SK-N-SH (cell line): ENCODE measurements at regions not wholly inside any gene's neighbourhood (a gene's known extent, or its start where the extent isn't known, plus 50 kb on each side); places are given as distances from the start of the nearest gene placed in this dataset.

Experiments
- CTCF ChIA-PET: fragments of 300-600, 350-600 bp; formaldehyde crosslinking; extraction: SDS; loops from one replicate; lab custom pipeline; 2021; lab: Yijun Ruan, JAX
- POLR2A ChIA-PET: fragments of 350-600 bp; sonication (Branson Sonifier 250); formaldehyde crosslinking; extraction: SDS; loops from one replicate; lab custom pipeline; 2020; ENCODE audit warnings: antibody characterized with exemption, inconsistent platforms; lab: Yijun Ruan, JAX
- DNase-seq: peaks from one replicate; pipeline ENCODE4 v3.0.0; 2012
- H2AFZ ChIP-seq: fragments of 200-600 bp; sonication (generic); 2 replicates; pipeline ENCODE4 v1.8.1; 2016; ENCODE audit warnings: antibody characterized with exemption, mild to moderate bottlenecking, low read depth
- H3F3A ChIP-seq: fragments of 200-600 bp; sonication (generic); replicated peaks from 2 replicates; pipeline ENCODE3; 2016; ENCODE audit warnings: antibody characterized with exemption, mild to moderate bottlenecking; ENCODE audit not compliant: insufficient read depth
- H3K27ac ChIP-seq, 2 experiments: fragments of 200-500 bp in 1 of 2; fragments of 200-600 bp in 1 of 2; sonication (Bioruptor generic) in 1 of 2; sonication (generic), shearing (Covaris generic) in 1 of 2; 2 replicates each; pipeline versions ENCODE4 v1.5.1 to v1.6.1; 2014 to 2016; ENCODE audit warnings: low read depth in 2 of 2, inconsistent platforms in 1 of 2, low read length in 1 of 2, mild to moderate bottlenecking in 1 of 2, mixed read lengths in 1 of 2
- H3K27me3 ChIP-seq: fragments of 200-600 bp; sonication (generic), shearing (Covaris generic); 2 replicates; pipeline ENCODE4 v1.6.1; 2016; ENCODE audit warnings: mixed run types; ENCODE audit not compliant: insufficient read depth
- H3K36me3 ChIP-seq, 2 experiments: fragments of 200-500 bp in 1 of 2; fragments of 200-600 bp in 1 of 2; sonication (Bioruptor generic) in 1 of 2; sonication (generic) in 1 of 2; replicated peaks in 1 of 2; 2 replicates each; pipeline versions ENCODE3 to v1.5.1; 2014 to 2016; ENCODE audit warnings: low read length in 1 of 2, mild to moderate bottlenecking in 1 of 2; ENCODE audit not compliant: insufficient read depth in 2 of 2, control insufficient read depth in 1 of 2
- H3K4me1 ChIP-seq, 2 experiments: fragments of 200-500 bp in 1 of 2; fragments of 200-600 bp in 1 of 2; sonication (Bioruptor generic) in 1 of 2; sonication (generic), shearing (Covaris generic) in 1 of 2; 2 replicates each; pipeline versions ENCODE4 v1.5.1 to v1.6.1; 2014 to 2016; ENCODE audit warnings: low read depth in 1 of 2, low read length in 1 of 2, mixed run types in 1 of 2; ENCODE audit not compliant: insufficient read depth in 2 of 2, control insufficient read depth in 1 of 2
- H3K4me2 ChIP-seq: fragments of 200-600 bp; sonication (generic), shearing (Covaris generic); 2 replicates; pipeline ENCODE4 v1.6.1; 2017; ENCODE audit warnings: mixed run types
- H3K4me3 ChIP-seq, 2 experiments: fragments of 200-500 bp in 1 of 2; fragments of 200-600 bp in 1 of 2; sonication (Bioruptor generic) in 1 of 2; sonication (generic), shearing (Covaris generic) in 1 of 2; 2 replicates each; pipeline versions ENCODE4 v1.5.1 to v1.8.1; 2014 to 2016; ENCODE audit warnings: low read depth in 2 of 2, inconsistent platforms in 1 of 2, low read length in 1 of 2, mild to moderate bottlenecking in 1 of 2, mixed read lengths in 1 of 2, moderate library complexity in 1 of 2
- H3K79me2 ChIP-seq: fragments of 200-600 bp; sonication (generic); 2 replicates; pipeline ENCODE4 v1.8.1; 2017; ENCODE audit warnings: mild to moderate bottlenecking; ENCODE audit not compliant: insufficient read depth
- H3K9ac ChIP-seq: fragments of 200-600 bp; sonication (generic); 2 replicates; pipeline ENCODE4 v1.6.1; 2017; ENCODE audit warnings: mixed run types
- H3K9me2 ChIP-seq: fragments of 200-600 bp; sonication (generic); 2 replicates; pipeline ENCODE4 v1.6.1; 2017; ENCODE audit warnings: mixed run types
- H3K9me3 ChIP-seq: fragments of 200-600 bp; sonication (generic); 2 replicates; pipeline ENCODE4 v1.6.1; 2017; ENCODE audit warnings: mixed run types, mild to moderate bottlenecking, moderate library complexity
- H4K20me1 ChIP-seq: fragments of 200-600 bp; sonication (generic); 2 replicates; pipeline ENCODE4 v1.6.1; 2017; ENCODE audit warnings: mild to moderate bottlenecking, mixed run types; ENCODE audit not compliant: insufficient read depth
- EP300 ChIP-seq, 2 experiments: IDR thresholded peaks; 2 replicates each; pipeline versions ENCODE4 v1.4.0 to v1.6.1; 2012; ENCODE audit warnings: borderline replicate concordance in 1 of 2, low read depth in 1 of 2, low read length in 1 of 2
- EZH2phosphoT487 ChIP-seq: fragments of 200-600 bp; sonication (generic); IDR thresholded peaks from 2 replicates; pipeline ENCODE4 v1.6.1; 2017; ENCODE audit warnings: low read depth, mixed run types, mild to moderate bottlenecking, antibody characterized with exemption, moderate library complexity, borderline replicate concordance
- GATA2 ChIP-seq: sonication (generic); formaldehyde crosslinking; IDR thresholded peaks from 2 replicates; pipeline ENCODE4 v1.5.0; 2020; ENCODE audit warnings: mild to moderate bottlenecking, missing genetic modification reagents
- MXI1 ChIP-seq: IDR thresholded peaks from 2 replicates; pipeline ENCODE4 v1.6.1; 2012; ENCODE audit warnings: mild to moderate bottlenecking, low read depth, low read length, improper control_type of control experiment
- NRF1 ChIP-seq: IDR thresholded peaks from 2 replicates; pipeline ENCODE4 v1.6.1; 2012; ENCODE audit warnings: low read depth, mild to moderate bottlenecking, low read length
- RCOR1 ChIP-seq: fragments of 150-350 bp; IDR thresholded peaks from 2 replicates; pipeline ENCODE4 v1.6.1; 2017; ENCODE audit warnings: antibody characterized with exemption, low read length
- RFX5 ChIP-seq: IDR thresholded peaks from 2 replicates; pipeline ENCODE4 v1.6.1; 2012; ENCODE audit warnings: mild to moderate bottlenecking, improper control_type of control experiment, low read length
- SIN3A ChIP-seq: IDR thresholded peaks from 2 replicates; pipeline ENCODE4 v1.6.1; 2012; ENCODE audit warnings: low read depth, mild to moderate bottlenecking, low read length, moderate library complexity, borderline replicate concordance
- TEAD4 ChIP-seq: IDR thresholded peaks from 2 replicates; pipeline ENCODE4 v1.4.0; 2012; ENCODE audit warnings: mild to moderate bottlenecking, borderline replicate concordance; ENCODE audit not compliant: insufficient read depth
- WGBS: methylation state at CpG from one replicate; pipeline ENCODE4 v1.1.6; 2017; ENCODE audit warnings: low lambda C conversion rate; 5-methylcytosine and 5-hydroxymethylcytosine counted together
- TF ChIP-seq, protein P1 (sequence below): IDR thresholded peaks from 2 replicates; pipeline ENCODE4 v1.6.1; 2012; ENCODE audit warnings: mild to moderate bottlenecking, low read depth, low read length, moderate library complexity
- TF ChIP-seq, protein P2 (sequence below): fragments of 150-350 bp; IDR thresholded peaks from 2 replicates; pipeline ENCODE4 v1.6.1; 2016; ENCODE audit warnings: mild to moderate bottlenecking, low read depth, low read length
- TF ChIP-seq, protein P3 (sequence below): fragments of 150-350 bp; IDR thresholded peaks from 2 replicates; pipeline ENCODE4 v1.6.1; 2017; ENCODE audit warnings: antibody characterized with exemption, low read length, low read depth, borderline replicate concordance
- TF ChIP-seq, protein P4 (sequence below): IDR thresholded peaks from 2 replicates; pipeline ENCODE4 v1.4.0; 2012; ENCODE audit warnings: low read depth, borderline replicate concordance
- TF ChIP-seq, protein P5 (sequence below): fragments of 200-600 bp; sonication (generic); IDR thresholded peaks from 2 replicates; pipeline ENCODE4 v1.6.1; 2017; ENCODE audit warnings: antibody characterized with exemption, mild to moderate bottlenecking, moderate library complexity

DNA sequence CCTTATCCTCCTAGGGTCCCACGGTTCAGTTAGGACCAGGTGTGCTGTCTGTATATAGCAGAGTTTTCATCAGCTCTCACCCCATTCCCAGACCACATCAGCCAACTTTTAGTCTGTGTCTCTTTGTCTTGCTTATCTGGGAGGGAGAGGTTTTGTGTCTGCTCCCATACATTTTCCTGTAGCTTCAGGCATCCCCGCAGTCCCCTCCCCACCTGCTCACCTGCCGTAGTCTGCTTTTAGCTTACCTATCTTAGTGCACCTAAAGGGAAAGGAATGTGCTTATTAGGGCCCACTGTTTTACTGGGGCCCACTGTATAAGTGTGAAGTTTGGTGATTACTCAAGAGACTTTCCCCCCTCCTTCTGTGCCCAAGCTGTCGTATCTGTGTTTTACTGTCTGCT, 225.1 kb downstream of the PLA2G4A start:
- Histone ChIP-seq H3K4me2 (no peak overlapping the region), H3K36me3 (no peaks in the 10 kb centered on the region), H3K27me3 (no peaks in the 10 kb centered on the region), H3K9me2 (no peaks in the 10 kb centered on the region), H2AFZ (no peak overlapping the region), H3K27ac (no peak overlapping the region), H3K79me2 (no peaks in the 10 kb centered on the region), H3K4me3 (no peak overlapping the region), H4K20me1 (no peaks in the 10 kb centered on the region), H3K9ac (no peak overlapping the region), H3K9me3 (no peaks in the 10 kb centered on the region), H3F3A (no peaks in the 10 kb centered on the region), H3K4me1 (peaks cover 0 to 4% of the 10 kb centered on the region in 2 experiments; a peak in 2 of 4 replicates)
- TF ChIP-seq, protein P1, sequence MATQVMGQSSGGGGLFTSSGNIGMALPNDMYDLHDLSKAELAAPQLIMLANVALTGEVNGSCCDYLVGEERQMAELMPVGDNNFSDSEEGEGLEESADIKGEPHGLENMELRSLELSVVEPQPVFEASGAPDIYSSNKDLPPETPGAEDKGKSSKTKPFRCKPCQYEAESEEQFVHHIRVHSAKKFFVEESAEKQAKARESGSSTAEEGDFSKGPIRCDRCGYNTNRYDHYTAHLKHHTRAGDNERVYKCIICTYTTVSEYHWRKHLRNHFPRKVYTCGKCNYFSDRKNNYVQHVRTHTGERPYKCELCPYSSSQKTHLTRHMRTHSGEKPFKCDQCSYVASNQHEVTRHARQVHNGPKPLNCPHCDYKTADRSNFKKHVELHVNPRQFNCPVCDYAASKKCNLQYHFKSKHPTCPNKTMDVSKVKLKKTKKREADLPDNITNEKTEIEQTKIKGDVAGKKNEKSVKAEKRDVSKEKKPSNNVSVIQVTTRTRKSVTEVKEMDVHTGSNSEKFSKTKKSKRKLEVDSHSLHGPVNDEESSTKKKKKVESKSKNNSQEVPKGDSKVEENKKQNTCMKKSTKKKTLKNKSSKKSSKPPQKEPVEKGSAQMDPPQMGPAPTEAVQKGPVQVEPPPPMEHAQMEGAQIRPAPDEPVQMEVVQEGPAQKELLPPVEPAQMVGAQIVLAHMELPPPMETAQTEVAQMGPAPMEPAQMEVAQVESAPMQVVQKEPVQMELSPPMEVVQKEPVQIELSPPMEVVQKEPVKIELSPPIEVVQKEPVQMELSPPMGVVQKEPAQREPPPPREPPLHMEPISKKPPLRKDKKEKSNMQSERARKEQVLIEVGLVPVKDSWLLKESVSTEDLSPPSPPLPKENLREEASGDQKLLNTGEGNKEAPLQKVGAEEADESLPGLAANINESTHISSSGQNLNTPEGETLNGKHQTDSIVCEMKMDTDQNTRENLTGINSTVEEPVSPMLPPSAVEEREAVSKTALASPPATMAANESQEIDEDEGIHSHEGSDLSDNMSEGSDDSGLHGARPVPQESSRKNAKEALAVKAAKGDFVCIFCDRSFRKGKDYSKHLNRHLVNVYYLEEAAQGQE: no peak
- TF ChIP-seq, protein P2, sequence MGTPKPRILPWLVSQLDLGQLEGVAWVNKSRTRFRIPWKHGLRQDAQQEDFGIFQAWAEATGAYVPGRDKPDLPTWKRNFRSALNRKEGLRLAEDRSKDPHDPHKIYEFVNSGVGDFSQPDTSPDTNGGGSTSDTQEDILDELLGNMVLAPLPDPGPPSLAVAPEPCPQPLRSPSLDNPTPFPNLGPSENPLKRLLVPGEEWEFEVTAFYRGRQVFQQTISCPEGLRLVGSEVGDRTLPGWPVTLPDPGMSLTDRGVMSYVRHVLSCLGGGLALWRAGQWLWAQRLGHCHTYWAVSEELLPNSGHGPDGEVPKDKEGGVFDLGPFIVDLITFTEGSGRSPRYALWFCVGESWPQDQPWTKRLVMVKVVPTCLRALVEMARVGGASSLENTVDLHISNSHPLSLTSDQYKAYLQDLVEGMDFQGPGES: no peak
- no peak for TF ChIP-seq EZH2phosphoT487
- no peak for TF ChIP-seq RCOR1
- no peak for TF ChIP-seq EP300 (IDR thresholded peaks at IDR 0.05; ENCODE audit: borderline replicate concordance in 1 of 2, low read depth in 1 of 2, low read length in 1 of 2)
- TF ChIP-seq TEAD4: no peak
- no peak for TF ChIP-seq GATA2 (CRISPR knock-in tag)
- TF ChIP-seq, protein P3, sequence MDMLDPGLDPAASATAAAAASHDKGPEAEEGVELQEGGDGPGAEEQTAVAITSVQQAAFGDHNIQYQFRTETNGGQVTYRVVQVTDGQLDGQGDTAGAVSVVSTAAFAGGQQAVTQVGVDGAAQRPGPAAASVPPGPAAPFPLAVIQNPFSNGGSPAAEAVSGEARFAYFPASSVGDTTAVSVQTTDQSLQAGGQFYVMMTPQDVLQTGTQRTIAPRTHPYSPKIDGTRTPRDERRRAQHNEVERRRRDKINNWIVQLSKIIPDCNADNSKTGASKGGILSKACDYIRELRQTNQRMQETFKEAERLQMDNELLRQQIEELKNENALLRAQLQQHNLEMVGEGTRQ: no peak
- TF ChIP-seq, protein P4, sequence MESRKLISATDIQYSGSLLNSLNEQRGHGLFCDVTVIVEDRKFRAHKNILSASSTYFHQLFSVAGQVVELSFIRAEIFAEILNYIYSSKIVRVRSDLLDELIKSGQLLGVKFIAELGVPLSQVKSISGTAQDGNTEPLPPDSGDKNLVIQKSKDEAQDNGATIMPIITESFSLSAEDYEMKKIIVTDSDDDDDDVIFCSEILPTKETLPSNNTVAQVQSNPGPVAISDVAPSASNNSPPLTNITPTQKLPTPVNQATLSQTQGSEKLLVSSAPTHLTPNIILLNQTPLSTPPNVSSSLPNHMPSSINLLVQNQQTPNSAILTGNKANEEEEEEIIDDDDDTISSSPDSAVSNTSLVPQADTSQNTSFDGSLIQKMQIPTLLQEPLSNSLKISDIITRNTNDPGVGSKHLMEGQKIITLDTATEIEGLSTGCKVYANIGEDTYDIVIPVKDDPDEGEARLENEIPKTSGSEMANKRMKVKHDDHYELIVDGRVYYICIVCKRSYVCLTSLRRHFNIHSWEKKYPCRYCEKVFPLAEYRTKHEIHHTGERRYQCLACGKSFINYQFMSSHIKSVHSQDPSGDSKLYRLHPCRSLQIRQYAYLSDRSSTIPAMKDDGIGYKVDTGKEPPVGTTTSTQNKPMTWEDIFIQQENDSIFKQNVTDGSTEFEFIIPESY: no peak
- TF ChIP-seq NRF1: no peak
- TF ChIP-seq SIN3A: no peak
- no peak for TF ChIP-seq MXI1
- no peak for TF ChIP-seq RFX5
- TF ChIP-seq, protein P5, sequence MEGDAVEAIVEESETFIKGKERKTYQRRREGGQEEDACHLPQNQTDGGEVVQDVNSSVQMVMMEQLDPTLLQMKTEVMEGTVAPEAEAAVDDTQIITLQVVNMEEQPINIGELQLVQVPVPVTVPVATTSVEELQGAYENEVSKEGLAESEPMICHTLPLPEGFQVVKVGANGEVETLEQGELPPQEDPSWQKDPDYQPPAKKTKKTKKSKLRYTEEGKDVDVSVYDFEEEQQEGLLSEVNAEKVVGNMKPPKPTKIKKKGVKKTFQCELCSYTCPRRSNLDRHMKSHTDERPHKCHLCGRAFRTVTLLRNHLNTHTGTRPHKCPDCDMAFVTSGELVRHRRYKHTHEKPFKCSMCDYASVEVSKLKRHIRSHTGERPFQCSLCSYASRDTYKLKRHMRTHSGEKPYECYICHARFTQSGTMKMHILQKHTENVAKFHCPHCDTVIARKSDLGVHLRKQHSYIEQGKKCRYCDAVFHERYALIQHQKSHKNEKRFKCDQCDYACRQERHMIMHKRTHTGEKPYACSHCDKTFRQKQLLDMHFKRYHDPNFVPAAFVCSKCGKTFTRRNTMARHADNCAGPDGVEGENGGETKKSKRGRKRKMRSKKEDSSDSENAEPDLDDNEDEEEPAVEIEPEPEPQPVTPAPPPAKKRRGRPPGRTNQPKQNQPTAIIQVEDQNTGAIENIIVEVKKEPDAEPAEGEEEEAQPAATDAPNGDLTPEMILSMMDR: no peak
- ChIA-PET CTCF (interaction anchor here (0.6 to 3.4 kb wide), 6 partner anchors 9 to 921 kb away, joined by 3 to 29 read pairs (median 4); no protein-coding TSS in a partner anchor), POLR2A (no interaction called here)
- WGBS: 93% methylated on average over 4 of the region's 4 CpGs
- no peak for DNase-seq
